ENCODE measurements at regions not wholly inside any gene's neighbourhood (a gene's known extent, or its start where the extent isn't known, plus 50 kb on each side); places are given as distances from the start of the nearest gene placed in this dataset.

- DNase-seq (ENCODE audit: low read depth in 3 of 3), result no peak
These were observed 1361.7 kb upstream of the B3GALT2 start for GRCh38 chr1:194548071-194548470.

- DNase-seq (ENCODE audit: low read depth in 3 of 3), result no peak
These were observed 1357.6 kb upstream of the B3GALT2 start for GRCh38 chr1:194544012-194544411.

- no peak for DNase-seq (ENCODE audit: low read depth in 3 of 3)
These were observed 1352.0 kb upstream of the B3GALT2 start for GRCh38 chr1:194538453-194538852.

GRCh38 chr1:194537521-194537920 is 1351.1 kb upstream of the B3GALT2 start:
- DNase-seq (ENCODE audit: low read depth in 3 of 3), result no peak

- DNase-seq (ENCODE audit: low read depth in 3 of 3), result no peak
These were observed 1349.0 kb upstream of the B3GALT2 start for GRCh38 chr1:194535369-194535768.

GRCh38 chr1:194534784-194535183 is 1348.4 kb upstream of the B3GALT2 start:
- no peak for DNase-seq (ENCODE audit: low read depth in 3 of 3)

GRCh38 chr1:194533641-194534040 is 1347.2 kb upstream of the B3GALT2 start:
- DNase-seq (ENCODE audit: low read depth in 3 of 3), result no peak

GRCh38 chr1:194517567-194517966 is 1331.2 kb upstream of the B3GALT2 start:
- no peak for DNase-seq (ENCODE audit: low read depth in 3 of 3)

- DNase-seq (ENCODE audit: low read depth in 3 of 3), result no peak
These were observed 1329.5 kb upstream of the B3GALT2 start for GRCh38 chr1:194515916-194516315.

- no peak for DNase-seq (ENCODE audit: low read depth in 3 of 3)
These were observed 1326.5 kb upstream of the B3GALT2 start for GRCh38 chr1:194512957-194513356.

- no peak for DNase-seq (ENCODE audit: low read depth in 3 of 3)
These were observed 1325.9 kb upstream of the B3GALT2 start for GRCh38 chr1:194512345-194512744.

- DNase-seq (ENCODE audit: low read depth in 3 of 3), result no peak
These were observed 1316.8 kb upstream of the B3GALT2 start for GRCh38 chr1:194503209-194503608.

GRCh38 chr1:194495434-194495833 is 1309.0 kb upstream of the B3GALT2 start:
- no peak for DNase-seq (ENCODE audit: low read depth in 3 of 3)

GRCh38 chr1:194487172-194487571 is 1300.8 kb upstream of the B3GALT2 start:
- no peak for DNase-seq (ENCODE audit: low read depth in 3 of 3)

- no peak for DNase-seq (ENCODE audit: low read depth in 3 of 3)
These were observed 1299.0 kb upstream of the B3GALT2 start for GRCh38 chr1:194485432-194485831.

- no peak for DNase-seq (ENCODE audit: low read depth in 3 of 3)
These were observed 1292.3 kb upstream of the B3GALT2 start for GRCh38 chr1:194478731-194479130.

GRCh38 chr1:194477908-194478307 is 1291.5 kb upstream of the B3GALT2 start:
- no peak for DNase-seq (ENCODE audit: low read depth in 3 of 3)

GRCh38 chr1:194476872-194477271 is 1290.5 kb upstream of the B3GALT2 start:
- DNase-seq (ENCODE audit: low read depth in 3 of 3), result no peak

- no peak for DNase-seq (ENCODE audit: low read depth in 3 of 3)
These were observed 1289.9 kb upstream of the B3GALT2 start for GRCh38 chr1:194476351-194476750.

- DNase-seq (ENCODE audit: low read depth in 3 of 3), result no peak
These were observed 1288.3 kb upstream of the B3GALT2 start for GRCh38 chr1:194474701-194475100.

- no peak for DNase-seq (ENCODE audit: low read depth in 3 of 3)
These were observed 1287.4 kb upstream of the B3GALT2 start for GRCh38 chr1:194473766-194474165.

GRCh38 chr1:194469282-194469681 is 1282.9 kb upstream of the B3GALT2 start:
- DNase-seq (ENCODE audit: low read depth in 3 of 3), result no peak

GRCh38 chr1:194466706-194467105 is 1280.3 kb upstream of the B3GALT2 start:
- no peak for DNase-seq (ENCODE audit: low read depth in 3 of 3)

- DNase-seq (ENCODE audit: low read depth in 3 of 3), result no peak
These were observed 1261.2 kb upstream of the B3GALT2 start for GRCh38 chr1:194447636-194448035.

GRCh38 chr1:194445244-194445643 is 1258.8 kb upstream of the B3GALT2 start:
- DNase-seq (ENCODE audit: low read depth in 3 of 3), result no peak

All from stimulated activated CD4-positive, alpha-beta T cell treated with anti-CD3 and anti-CD28 coated beads, TNF-alpha, amount 100 ng/mL, for 24 hours (primary cell).